K562 (cell line): ENCODE measurements at regions not wholly inside any gene's neighbourhood (a gene's known extent, or its start where the extent isn't known, plus 50 kb on each side); places are given as distances from the start of the nearest gene placed in this dataset.

Experiments used
- ATAC-seq: fragments of 200-7000 bp; cut with Tn5 transposase; 3 replicates; pipeline ENCODE4 v1.9.1; 2020; ENCODE audit warnings: moderate library complexity
- BruUV-seq: library from RNA; stranded (reverse); fragments of 400-500 nt; replicated peaks from 2 replicates; lab custom pipeline; 2021; lab: Mats Ljungman, UMichigan
- CTCF ChIA-PET: fragments of 300-600 bp; formaldehyde crosslinking; extraction: SDS; loops from one replicate; lab custom pipeline; 2021; ENCODE audit warnings: low intra/inter-chr PET ratio; lab: Yijun Ruan, JAX
- POLR2A ChIA-PET: fragments of 300-600, 350-650 bp; sonication (Branson Sonifier 250); formaldehyde crosslinking; extraction: SDS; loops from one replicate; lab custom pipeline; 2021; ENCODE audit warnings: antibody characterized with exemption, inconsistent platforms; lab: Yijun Ruan, JAX
- DNase-seq, 4 experiments: peaks; one replicate each; pipeline versions ENCODE4 v3.0.0 to v3.0.0-alpha.2; 2011 to 2018; ENCODE audit warnings: low spot score in 3 of 4, mixed read lengths in 3 of 4; ENCODE audit errors: extremely low read depth in 1 of 4
- FAIRE-seq: peaks from 2 replicates; lab custom pipeline; 2011; peaks lifted over from hg19 to GRCh38; lab: Jason Lieb, UNC
- H2AFZ ChIP-seq: 2 replicates; pipeline ENCODE4 v1.6.0; 2011; ENCODE audit warnings: low read depth, low read length, control low read depth, inconsistent platforms
- H3K27ac ChIP-seq: fragments of 200-600 bp; 3 replicates; pipeline ENCODE4 v1.8.0; 2011; ENCODE audit warnings: low read depth, mild to moderate bottlenecking, control low read depth, inconsistent platforms, low read length, moderate library complexity, mixed read lengths; ENCODE audit errors: extremely low read depth
- H3K27me3 ChIP-seq, 2 experiments: fragments of 300-600 bp in 1 of 2; 2 replicates in 1 of 2; 3 replicates in 1 of 2; pipeline versions ENCODE4 v1.6.0 to v1.8.0; 2011; ENCODE audit warnings: inconsistent platforms in 2 of 2, low read length in 2 of 2, mild to moderate bottlenecking in 1 of 2, mixed read lengths in 1 of 2, moderate library complexity in 1 of 2; ENCODE audit not compliant: control insufficient read depth in 2 of 2, insufficient read depth in 2 of 2
- H3K36me3 ChIP-seq: fragments of 300-600 bp; 3 replicates; pipeline ENCODE4 v1.8.0; 2011; ENCODE audit warnings: mild to moderate bottlenecking, low read length, inconsistent platforms; ENCODE audit not compliant: control insufficient read depth, insufficient read depth
- H3K4me1 ChIP-seq, 2 experiments: fragments of 200-600 bp in 1 of 2; replicated peaks in 1 of 2; 2 replicates in 1 of 2; 3 replicates in 1 of 2; pipeline versions ENCODE4 v1.5.1 to v1.8.0; 2011; ENCODE audit warnings: inconsistent platforms in 2 of 2, low read length in 2 of 2, mild to moderate bottlenecking in 1 of 2, mixed read lengths in 1 of 2, moderate library complexity in 1 of 2; ENCODE audit not compliant: control insufficient read depth in 2 of 2, insufficient read depth in 2 of 2
- H3K4me2 ChIP-seq: 2 replicates; pipeline ENCODE4 v1.6.1; 2011; ENCODE audit warnings: low read length, control low read depth, inconsistent platforms, mixed read lengths; ENCODE audit not compliant: insufficient read depth
- H3K4me3 ChIP-seq: fragments of 200-600 bp; sonication (generic), shearing (Covaris generic); 2 replicates; pipeline ENCODE4 v1.5.1; 2016; ENCODE audit warnings: control low read depth, inconsistent platforms
- H3K79me2 ChIP-seq: fragments of 200-600 bp; 3 replicates; pipeline ENCODE4 v1.8.0; 2011; ENCODE audit warnings: low read length, inconsistent platforms; ENCODE audit not compliant: control insufficient read depth, insufficient read depth
- H3K9ac ChIP-seq, 2 experiments: 2 replicates each; pipeline versions ENCODE4 v1.6.0 to v1.6.1; 2011; ENCODE audit warnings: low read depth in 2 of 2, low read length in 2 of 2, control low read depth in 1 of 2, inconsistent platforms in 1 of 2, mild to moderate bottlenecking in 1 of 2, mixed read lengths in 1 of 2; ENCODE audit not compliant: insufficient read depth in 1 of 2
- H3K9me1 ChIP-seq: one replicate; pipeline ENCODE4 v1.6.0; 2011; ENCODE audit warnings: inconsistent platforms, mild to moderate bottlenecking, low read length, moderate library complexity; ENCODE audit not compliant: control insufficient read depth, insufficient read depth
- H3K9me3 ChIP-seq: replicated peaks from 2 replicates; pipeline ENCODE4 v1.5.1; 2011; ENCODE audit warnings: low read depth, low read length, inconsistent platforms; ENCODE audit not compliant: control insufficient read depth, insufficient read depth
- H4K20me1 ChIP-seq: replicated peaks from 2 replicates; pipeline ENCODE4 v1.6.1; 2011; ENCODE audit warnings: low read length, inconsistent platforms, mixed read lengths; ENCODE audit not compliant: control insufficient read depth, insufficient read depth
- ARID4B ChIP-seq: sonication (generic); formaldehyde crosslinking; IDR thresholded peaks from 2 replicates; pipeline ENCODE4 v1.8.0; 2022; ENCODE audit warnings: mild to moderate bottlenecking, missing genetic modification reagents
- FOS ChIP-seq: IDR thresholded peaks from 3 replicates; pipeline ENCODE4 v1.6.1; 2011; ENCODE audit not compliant: insufficient read length; ENCODE audit errors: extremely low read depth
- NFIC ChIP-seq: fragments of 450-650 bp; IDR thresholded peaks from 2 replicates; pipeline ENCODE4 v1.6.1; 2017; ENCODE audit warnings: mild to moderate bottlenecking, inconsistent platforms
- PHTF2 ChIP-seq: fragments of 250-450 bp; sonication (Bioruptor Pico); IDR thresholded peaks from 2 replicates; pipeline ENCODE4 v1.5.0; 2021; ENCODE audit warnings: mild to moderate bottlenecking
- PYGO2 ChIP-seq: fragments of 450-650 bp; IDR thresholded peaks from 2 replicates; pipeline ENCODE4 v1.6.1; 2016; ENCODE audit warnings: mild to moderate bottlenecking, missing genetic modification characterization, moderate library complexity, missing compliant biosample characterization
- RBM15 ChIP-seq: fragments of 200-400 bp; formaldehyde crosslinking; IDR thresholded peaks from 2 replicates; pipeline ENCODE4 v1.6.1; 2018; ENCODE audit warnings: mild to moderate bottlenecking, low read length, moderate library complexity; ENCODE audit not compliant: insufficient read depth
- TOE1 ChIP-seq, 2 experiments: fragments of 450-650 bp in 1 of 2; sonication (generic) in 1 of 2; formaldehyde crosslinking in 1 of 2; IDR thresholded peaks; 2 replicates each; pipeline versions ENCODE4 v1.7.1 to v1.8.0; 2016 to 2022; ENCODE audit warnings: borderline replicate concordance in 2 of 2, mild to moderate bottlenecking in 2 of 2, antibody characterized with exemption in 1 of 2, inconsistent platforms in 1 of 2, low read depth in 1 of 2, missing genetic modification reagents in 1 of 2, moderate library complexity in 1 of 2
- ZNF431 ChIP-seq: sonication (generic); formaldehyde crosslinking; IDR thresholded peaks from 2 replicates; pipeline ENCODE4 v1.8.0; 2022; ENCODE audit warnings: mild to moderate bottlenecking, missing genetic modification reagents
- WGBS: fragments of 100-300 bp; shearing (Covaris generic); methylation state at CpG from one replicate; pipeline ENCODE4 v1.1.6; 2016; ENCODE audit warnings: low coverage, mixed read lengths; ENCODE audit not compliant: insufficient coverage; ENCODE audit errors: missing lambda C conversion rate; 5-methylcytosine and 5-hydroxymethylcytosine counted together
- in situ Hi-C: fragments of 300-500 bp; cut with MboI; formaldehyde crosslinking; loops from 4 replicates; pipeline ENCODE4 v1.15.0; 2018; ENCODE audit warnings: inconsistent platforms, mixed read lengths
- intact Hi-C: fragments of 100-400 bp; cut with micrococcal nuclease; formaldehyde crosslinking; loops from 2 replicates; pipeline ENCODE4 v1.14.2; 2022
- TF ChIP-seq, protein P1 (sequence below), 2 experiments: fragments of 200-800 bp in 1 of 2; sonication (Bioruptor generic) in 1 of 2; sonication (generic) in 1 of 2; formaldehyde crosslinking in 1 of 2; IDR thresholded peaks in 1 of 2; conservative IDR thresholded peaks in 1 of 2; 2 replicates each; pipeline versions ENCODE4 v1.5.0 to v1.6.1; 2016 to 2020; ENCODE audit warnings: missing compliant biosample characterization in 1 of 2, missing genetic modification characterization in 1 of 2, missing genetic modification reagents in 1 of 2
- TF ChIP-seq, protein P2 (sequence below): sonication (generic); formaldehyde crosslinking; IDR thresholded peaks from 2 replicates; pipeline ENCODE4 v1.8.0; 2022; ENCODE audit warnings: missing genetic modification reagents, mild to moderate bottlenecking, borderline replicate concordance
- TF ChIP-seq, protein P3 (sequence below): fragments of 250-450 bp; sonication (Bioruptor Pico); IDR thresholded peaks from 2 replicates; pipeline ENCODE4 v1.8.0; 2022; ENCODE audit warnings: inconsistent platforms

GRCh38 chr4:81337211-81337610 is 122.2 kb upstream of the PRKG2 start:
- ATAC-seq (no peak), DNase-seq (no peak), FAIRE-seq (no peak)
- no TSS peak for BruUV-seq
- peaks cover 0 to 3% of the 10 kb centered on the region in 2 experiments; a peak in 1 of 5 replicates for H3K27me3 ChIP-seq
- H3K36me3 ChIP-seq, result no peaks in the 10 kb centered on the region
- CTCF ChIA-PET, result no interaction called here
- no peak overlapping the region for H3K9ac ChIP-seq
- no peaks in the 10 kb centered on the region for H4K20me1 ChIP-seq
- no peaks in the 10 kb centered on the region for H3K9me3 ChIP-seq
- WGBS, result 0% methylated on average over 1 of the region's 1 CpG
- no peaks in the 10 kb centered on the region for H3K4me1 ChIP-seq
- H3K4me3 ChIP-seq, result no peak overlapping the region
- H3K79me2 ChIP-seq, result no peaks in the 10 kb centered on the region
- intact Hi-C loops, result no loop called here
- no peak overlapping the region for H3K4me2 ChIP-seq
- H3K27ac ChIP-seq, result no peak overlapping the region
- POLR2A ChIA-PET, result no interaction called here
- H2AFZ ChIP-seq, result no peak overlapping the region
- no peaks in the 10 kb centered on the region for H3K9me1 ChIP-seq
- TF ChIP-seq FOS, result no peak
- no peak for TF ChIP-seq PYGO2 (tag)
- TF ChIP-seq, protein P1, sequence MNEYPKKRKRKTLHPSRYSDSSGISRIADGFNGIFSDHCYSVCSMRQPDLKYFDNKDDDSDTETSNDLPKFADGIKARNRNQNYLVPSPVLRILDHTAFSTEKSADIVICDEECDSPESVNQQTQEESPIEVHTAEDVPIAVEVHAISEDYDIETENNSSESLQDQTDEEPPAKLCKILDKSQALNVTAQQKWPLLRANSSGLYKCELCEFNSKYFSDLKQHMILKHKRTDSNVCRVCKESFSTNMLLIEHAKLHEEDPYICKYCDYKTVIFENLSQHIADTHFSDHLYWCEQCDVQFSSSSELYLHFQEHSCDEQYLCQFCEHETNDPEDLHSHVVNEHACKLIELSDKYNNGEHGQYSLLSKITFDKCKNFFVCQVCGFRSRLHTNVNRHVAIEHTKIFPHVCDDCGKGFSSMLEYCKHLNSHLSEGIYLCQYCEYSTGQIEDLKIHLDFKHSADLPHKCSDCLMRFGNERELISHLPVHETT (CRISPR knock-in tag; conservative IDR thresholded peaks at IDR 0.05 in 1 of 2, IDR thresholded peaks at IDR 0.05 in 1 of 2), result no peak
- no peak for TF ChIP-seq ZNF431
- TF ChIP-seq PHTF2 (CRISPR knock-in tag), result no peak
- TF ChIP-seq, protein P2, sequence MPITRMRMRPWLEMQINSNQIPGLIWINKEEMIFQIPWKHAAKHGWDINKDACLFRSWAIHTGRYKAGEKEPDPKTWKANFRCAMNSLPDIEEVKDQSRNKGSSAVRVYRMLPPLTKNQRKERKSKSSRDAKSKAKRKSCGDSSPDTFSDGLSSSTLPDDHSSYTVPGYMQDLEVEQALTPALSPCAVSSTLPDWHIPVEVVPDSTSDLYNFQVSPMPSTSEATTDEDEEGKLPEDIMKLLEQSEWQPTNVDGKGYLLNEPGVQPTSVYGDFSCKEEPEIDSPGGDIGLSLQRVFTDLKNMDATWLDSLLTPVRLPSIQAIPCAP (CRISPR knock-in tag), result no peak
- no peak for TF ChIP-seq RBM15
- TF ChIP-seq, protein P3, sequence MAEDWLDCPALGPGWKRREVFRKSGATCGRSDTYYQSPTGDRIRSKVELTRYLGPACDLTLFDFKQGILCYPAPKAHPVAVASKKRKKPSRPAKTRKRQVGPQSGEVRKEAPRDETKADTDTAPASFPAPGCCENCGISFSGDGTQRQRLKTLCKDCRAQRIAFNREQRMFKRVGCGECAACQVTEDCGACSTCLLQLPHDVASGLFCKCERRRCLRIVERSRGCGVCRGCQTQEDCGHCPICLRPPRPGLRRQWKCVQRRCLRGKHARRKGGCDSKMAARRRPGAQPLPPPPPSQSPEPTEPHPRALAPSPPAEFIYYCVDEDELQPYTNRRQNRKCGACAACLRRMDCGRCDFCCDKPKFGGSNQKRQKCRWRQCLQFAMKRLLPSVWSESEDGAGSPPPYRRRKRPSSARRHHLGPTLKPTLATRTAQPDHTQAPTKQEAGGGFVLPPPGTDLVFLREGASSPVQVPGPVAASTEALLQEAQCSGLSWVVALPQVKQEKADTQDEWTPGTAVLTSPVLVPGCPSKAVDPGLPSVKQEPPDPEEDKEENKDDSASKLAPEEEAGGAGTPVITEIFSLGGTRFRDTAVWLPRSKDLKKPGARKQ (CRISPR knock-in tag), result no peak
- TF ChIP-seq NFIC, result no peak
- no peak for TF ChIP-seq TOE1 (IDR thresholded peaks at IDR 0.05; ENCODE audit: borderline replicate concordance)
- no peak for TF ChIP-seq TOE1 (CRISPR knock-in tag; IDR thresholded peaks at IDR 0.05; ENCODE audit: borderline replicate concordance, low read depth)
- no peak for TF ChIP-seq ARID4B (CRISPR knock-in tag)
- in situ Hi-C loops, result loop anchor here (25.0 kb wide), 1 partner anchor 250 kb away; no protein-coding TSS in a partner anchor
